ENCODE measurements at regions not wholly inside any gene's neighbourhood (a gene's known extent, or its start where the extent isn't known, plus 50 kb on each side); places are given as distances from the start of the nearest gene placed in this dataset.
"Not testable (repeated sequence)": the region's sequence is repeated elsewhere in the genome, so short reads cannot be mapped to it uniquely, and the experiment has no call there.

- H3K4me3 ChIP-seq; CTCF ChIA-PET (ENCODE audit: low intra/inter-chr PET ratio); H3K9me3 ChIP-seq (replicated peaks; ENCODE audit: control insufficient read depth, insufficient read depth, low read depth, low read length); BruUV-seq (replicated peaks); intact Hi-C loops (cut with micrococcal nuclease); H3K36me3 ChIP-seq (ENCODE audit: control insufficient read depth, insufficient read depth, low read length); H3K9ac ChIP-seq (ENCODE audit: insufficient read depth in 1 of 2, low read depth in 2 of 2, low read length in 2 of 2); H4K20me1 ChIP-seq (replicated peaks; ENCODE audit: control insufficient read depth, insufficient read depth, low read length); FAIRE-seq; H2AFZ ChIP-seq (ENCODE audit: low read depth, low read length); ATAC-seq; DNase-seq (ENCODE audit: extremely low read depth in 1 of 4, low spot score in 3 of 4); H3K79me2 ChIP-seq (ENCODE audit: control insufficient read depth, insufficient read depth, low read length); H3K4me1 ChIP-seq (replicated peaks in 1 of 2; ENCODE audit: control insufficient read depth in 2 of 2, insufficient read depth in 2 of 2, low read length in 2 of 2); H3K27ac ChIP-seq (ENCODE audit: extremely low read depth, low read depth, low read length); in situ Hi-C loops (cut with MboI); POLR2A ChIA-PET; H3K27me3 ChIP-seq (ENCODE audit: control insufficient read depth in 2 of 2, insufficient read depth in 2 of 2, low read length in 2 of 2); H3K4me2 ChIP-seq (ENCODE audit: insufficient read depth, low read length); H3K9me1 ChIP-seq (ENCODE audit: control insufficient read depth, insufficient read depth, low read length): not testable (repeated sequence)
- no CpG with 5 or more reads among the region's 10 CpGs for WGBS (ENCODE audit: insufficient coverage, low coverage, missing lambda C conversion rate)
Measured at GRCh38 chr14:18890201-18890600, 77.0 kb upstream of the POTEM start.

DNA sequence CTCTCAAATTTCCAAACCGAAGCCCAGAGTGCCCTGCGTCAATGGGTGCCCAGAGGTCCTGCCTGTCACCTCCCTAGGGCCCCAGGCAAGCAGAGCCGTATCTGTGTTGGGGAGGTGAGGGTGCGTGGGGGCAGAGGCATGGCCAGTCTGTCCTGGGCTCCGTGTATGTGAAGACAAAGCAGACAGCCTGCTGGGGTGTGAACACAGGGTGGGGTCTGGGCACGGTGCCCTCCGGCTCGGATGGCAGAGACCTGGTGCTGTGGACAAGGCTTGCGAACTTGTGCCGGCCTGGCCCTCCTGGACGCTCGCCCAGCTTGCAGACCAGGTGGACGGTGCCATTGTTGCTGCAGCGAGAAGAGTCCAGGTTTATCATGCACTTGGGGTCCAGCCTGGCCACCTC, 53.4 kb upstream of the POTEM start:
- CTCF ChIA-PET (ENCODE audit: low intra/inter-chr PET ratio); FAIRE-seq; POLR2A ChIA-PET: not testable (repeated sequence)

DNA sequence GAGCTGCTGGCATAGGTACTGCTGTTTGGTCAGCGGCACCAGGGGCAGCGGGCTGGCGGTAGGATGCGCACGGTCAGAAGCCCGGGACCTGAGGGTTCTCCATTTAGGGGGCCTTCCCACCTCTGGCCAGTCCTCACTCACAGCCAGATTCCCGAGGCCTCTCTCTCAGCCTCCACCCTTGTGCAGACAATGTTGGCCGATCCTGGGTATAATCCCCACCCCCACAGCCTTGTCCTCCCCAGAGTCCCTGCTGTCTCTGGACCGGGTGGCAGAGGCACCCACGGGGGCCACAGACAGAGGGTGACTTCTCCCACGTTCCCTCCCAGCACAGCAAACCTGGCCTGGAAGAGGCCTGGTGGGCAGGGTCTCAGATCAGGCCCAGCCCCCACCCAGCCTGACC, 52.7 kb upstream of the POTEM start:
- H3K9ac ChIP-seq (ENCODE audit: insufficient read depth in 1 of 2, low read depth in 2 of 2, low read length in 2 of 2); BruUV-seq (replicated peaks); intact Hi-C loops (cut with micrococcal nuclease); POLR2A ChIA-PET; H4K20me1 ChIP-seq (replicated peaks; ENCODE audit: control insufficient read depth, insufficient read depth, low read length); H3K4me1 ChIP-seq (replicated peaks in 1 of 2; ENCODE audit: control insufficient read depth in 2 of 2, insufficient read depth in 2 of 2, low read length in 2 of 2); in situ Hi-C loops (cut with MboI); H3K36me3 ChIP-seq (ENCODE audit: control insufficient read depth, insufficient read depth, low read length); H3K9me3 ChIP-seq (replicated peaks; ENCODE audit: control insufficient read depth, insufficient read depth, low read depth, low read length); H3K27me3 ChIP-seq (ENCODE audit: control insufficient read depth in 2 of 2, insufficient read depth in 2 of 2, low read length in 2 of 2); H3K4me3 ChIP-seq; H3K79me2 ChIP-seq (ENCODE audit: control insufficient read depth, insufficient read depth, low read length); H2AFZ ChIP-seq (ENCODE audit: low read depth, low read length); H3K9me1 ChIP-seq (ENCODE audit: control insufficient read depth, insufficient read depth, low read length); CTCF ChIA-PET (ENCODE audit: low intra/inter-chr PET ratio); FAIRE-seq; H3K4me2 ChIP-seq (ENCODE audit: insufficient read depth, low read length); ATAC-seq; DNase-seq (ENCODE audit: extremely low read depth in 1 of 4, low spot score in 3 of 4); H3K27ac ChIP-seq (ENCODE audit: extremely low read depth, low read depth, low read length): not testable (repeated sequence)
- no CpG with 5 or more reads among the region's 11 CpGs for WGBS (ENCODE audit: insufficient coverage, low coverage, missing lambda C conversion rate)

More for the DNA sequence above, 53.4 kb upstream of the POTEM start:
- WGBS (ENCODE audit: insufficient coverage, low coverage, missing lambda C conversion rate): no CpG with 5 or more reads among the region's 14 CpGs
- H3K9ac ChIP-seq (ENCODE audit: insufficient read depth in 1 of 2, low read depth in 2 of 2, low read length in 2 of 2); DNase-seq (ENCODE audit: extremely low read depth in 1 of 4, low spot score in 3 of 4); H3K27ac ChIP-seq (ENCODE audit: extremely low read depth, low read depth, low read length); ATAC-seq; H3K9me1 ChIP-seq (ENCODE audit: control insufficient read depth, insufficient read depth, low read length); intact Hi-C loops (cut with micrococcal nuclease); H4K20me1 ChIP-seq (replicated peaks; ENCODE audit: control insufficient read depth, insufficient read depth, low read length); H3K79me2 ChIP-seq (ENCODE audit: control insufficient read depth, insufficient read depth, low read length); H2AFZ ChIP-seq (ENCODE audit: low read depth, low read length); BruUV-seq (replicated peaks); H3K9me3 ChIP-seq (replicated peaks; ENCODE audit: control insufficient read depth, insufficient read depth, low read depth, low read length); in situ Hi-C loops (cut with MboI); H3K4me3 ChIP-seq; H3K36me3 ChIP-seq (ENCODE audit: control insufficient read depth, insufficient read depth, low read length); H3K4me2 ChIP-seq (ENCODE audit: insufficient read depth, low read length); H3K27me3 ChIP-seq (ENCODE audit: control insufficient read depth in 2 of 2, insufficient read depth in 2 of 2, low read length in 2 of 2); H3K4me1 ChIP-seq (replicated peaks in 1 of 2; ENCODE audit: control insufficient read depth in 2 of 2, insufficient read depth in 2 of 2, low read length in 2 of 2): not testable (repeated sequence)
